ENCODE measurements at regions not wholly inside any gene's neighbourhood (a gene's known extent, or its start where the extent isn't known, plus 50 kb on each side); places are given as distances from the start of the nearest gene placed in this dataset.

- TF ChIP-seq POLR2A (IDR thresholded peaks at IDR 0.05) (no peak), CTCF (IDR thresholded peaks at IDR 0.05) (no peak)
These were observed 55.8 kb upstream of the RANBP3L start for GRCh38 chr5:36357391-36357975.

Data from uterus (tissue), 2 donors.